ENCODE measurements at regions not wholly inside any gene's neighbourhood (a gene's known extent, or its start where the extent isn't known, plus 50 kb on each side); places are given as distances from the start of the nearest gene placed in this dataset.

DNA sequence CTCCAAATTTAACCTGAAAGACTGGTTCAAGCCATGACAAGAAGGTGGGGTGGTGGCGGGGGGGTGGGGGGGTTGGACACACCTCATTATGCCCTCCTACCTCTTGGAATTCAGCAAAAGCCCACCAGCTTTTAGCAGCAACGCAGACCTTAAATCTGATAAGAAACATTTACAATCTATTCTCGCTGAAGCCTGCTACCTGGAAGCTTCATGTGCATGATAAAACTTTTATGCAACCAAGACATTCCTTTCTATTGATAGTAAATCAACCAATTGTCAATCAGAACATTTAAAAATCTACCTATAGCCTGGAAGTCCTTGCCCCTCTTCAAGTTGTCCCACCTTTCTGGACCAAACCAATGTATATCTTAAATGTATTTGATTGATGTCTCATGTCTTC lies 113.6 kb upstream of the FAM98A start:
- DNase-seq: no peak
- no peak for FAIRE-seq
- H3K4me3 ChIP-seq: no peak overlapping the region
- no peaks in the 10 kb centered on the region for H3K36me3 ChIP-seq
- no peak overlapping the region for H3K27ac ChIP-seq
- intact Hi-C loops (cut with DNase I): no loop called here
- H3K27me3 ChIP-seq: no peaks in the 10 kb centered on the region
- 63 to 74% methylated on average over 3 of the region's 3 CpGs for WGBS, 2 donors
- H3K4me1 ChIP-seq: no peaks in the 10 kb centered on the region
- TF ChIP-seq, protein P1, sequence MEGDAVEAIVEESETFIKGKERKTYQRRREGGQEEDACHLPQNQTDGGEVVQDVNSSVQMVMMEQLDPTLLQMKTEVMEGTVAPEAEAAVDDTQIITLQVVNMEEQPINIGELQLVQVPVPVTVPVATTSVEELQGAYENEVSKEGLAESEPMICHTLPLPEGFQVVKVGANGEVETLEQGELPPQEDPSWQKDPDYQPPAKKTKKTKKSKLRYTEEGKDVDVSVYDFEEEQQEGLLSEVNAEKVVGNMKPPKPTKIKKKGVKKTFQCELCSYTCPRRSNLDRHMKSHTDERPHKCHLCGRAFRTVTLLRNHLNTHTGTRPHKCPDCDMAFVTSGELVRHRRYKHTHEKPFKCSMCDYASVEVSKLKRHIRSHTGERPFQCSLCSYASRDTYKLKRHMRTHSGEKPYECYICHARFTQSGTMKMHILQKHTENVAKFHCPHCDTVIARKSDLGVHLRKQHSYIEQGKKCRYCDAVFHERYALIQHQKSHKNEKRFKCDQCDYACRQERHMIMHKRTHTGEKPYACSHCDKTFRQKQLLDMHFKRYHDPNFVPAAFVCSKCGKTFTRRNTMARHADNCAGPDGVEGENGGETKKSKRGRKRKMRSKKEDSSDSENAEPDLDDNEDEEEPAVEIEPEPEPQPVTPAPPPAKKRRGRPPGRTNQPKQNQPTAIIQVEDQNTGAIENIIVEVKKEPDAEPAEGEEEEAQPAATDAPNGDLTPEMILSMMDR (IDR thresholded peaks at IDR 0.05): no peak
- no peaks in the 10 kb centered on the region for H3K9me3 ChIP-seq
- ATAC-seq: no peak

DNA sequence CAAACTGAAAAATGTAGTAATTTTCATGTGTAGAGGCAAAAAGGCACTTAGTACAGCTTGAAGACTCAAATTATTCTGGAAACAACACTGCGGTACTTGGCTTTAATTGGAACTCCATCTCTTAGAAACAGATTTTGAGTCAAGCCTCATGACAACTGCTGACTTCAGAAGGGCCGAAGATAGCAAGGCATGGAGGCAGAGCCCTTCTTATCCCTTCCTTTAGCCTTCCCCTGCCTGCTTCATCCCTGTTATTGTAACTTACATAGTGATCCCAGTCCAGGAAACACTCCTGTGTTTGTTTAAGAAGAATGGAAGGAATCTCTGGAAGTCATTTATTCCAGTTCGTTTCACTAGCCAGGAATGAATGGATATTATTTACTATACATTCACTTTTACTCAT lies 110.9 kb upstream of the FAM98A start:
- no peak for DNase-seq
- 72 to 78% methylated on average over 3 of the region's 3 CpGs for WGBS, 2 donors
- no peaks in the 10 kb centered on the region for H3K4me1 ChIP-seq
- no peak overlapping the region for H3K27ac ChIP-seq
- TF ChIP-seq, protein P1 (IDR thresholded peaks at IDR 0.05): no peak
- no peak overlapping the region for H3K4me3 ChIP-seq
- intact Hi-C loops (cut with DNase I): no loop called here
- H3K27me3 ChIP-seq: no peaks in the 10 kb centered on the region
- no peak for FAIRE-seq
- no peaks in the 10 kb centered on the region for H3K36me3 ChIP-seq
- ATAC-seq: no peak
- no peaks in the 10 kb centered on the region for H3K9me3 ChIP-seq

DNA sequence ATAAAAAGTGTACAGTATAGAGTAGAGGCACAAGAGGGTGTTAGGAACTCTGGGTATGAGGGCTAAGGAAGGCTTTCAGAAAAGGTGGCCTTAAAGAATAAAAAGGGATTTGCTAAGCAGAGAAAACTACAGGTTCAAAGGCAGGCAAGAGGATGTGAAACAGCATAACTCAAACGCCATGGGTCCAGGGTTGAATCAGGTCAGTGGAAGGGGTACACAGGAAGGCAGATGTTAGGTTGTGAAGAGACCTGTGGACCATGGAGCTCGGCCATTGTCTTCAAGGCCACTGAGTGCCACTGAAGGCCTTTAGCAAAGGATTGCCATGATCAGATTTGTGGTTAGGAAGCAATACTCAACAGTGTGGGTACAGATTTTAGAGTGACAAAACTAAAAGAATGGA lies 108.2 kb upstream of the FAM98A start:
- no peaks in the 10 kb centered on the region for H3K36me3 ChIP-seq
- H3K27ac ChIP-seq: no peak overlapping the region
- TF ChIP-seq, protein P1 (IDR thresholded peaks at IDR 0.05): no peak
- no peak for FAIRE-seq
- WGBS, 2 donors: 60 to 73% methylated on average over 2 of the region's 2 CpGs
- intact Hi-C loops (cut with DNase I): no loop called here
- no peaks in the 10 kb centered on the region for H3K4me1 ChIP-seq
- DNase-seq: no peak
- H3K27me3 ChIP-seq: no peaks in the 10 kb centered on the region
- no peaks in the 10 kb centered on the region for H3K9me3 ChIP-seq
- no peak for ATAC-seq
- H3K4me3 ChIP-seq: no peak overlapping the region

DNA sequence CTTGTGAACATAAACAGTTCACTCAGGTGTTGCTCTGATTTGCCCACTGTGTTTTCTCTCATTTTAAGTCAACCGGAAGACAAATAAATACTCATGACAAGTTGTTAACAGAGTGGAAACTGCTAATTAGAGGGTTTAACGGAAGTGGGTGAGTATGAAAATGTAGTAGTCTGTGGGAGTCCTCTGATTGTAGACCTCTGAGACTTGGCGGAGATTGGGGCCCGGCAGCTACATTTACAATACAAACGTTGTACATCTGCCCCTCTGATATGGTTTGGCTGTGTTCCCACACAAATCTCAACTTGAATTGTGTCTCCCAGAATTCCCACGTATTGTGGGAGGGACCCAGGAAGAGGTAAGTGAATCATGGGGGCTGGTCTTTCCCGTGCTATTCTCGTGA lies 107.3 kb upstream of the FAM98A start:
- no peak for DNase-seq
- Histone ChIP-seq H3K4me1 (no peaks in the 10 kb centered on the region), H3K9me3 (no peaks in the 10 kb centered on the region), H3K27me3 (no peaks in the 10 kb centered on the region), H3K4me3 (no peak overlapping the region), H3K27ac (no peak overlapping the region), H3K36me3 (no peaks in the 10 kb centered on the region)
- intact Hi-C loops (cut with DNase I): no loop called here
- FAIRE-seq: no peak
- TF ChIP-seq, protein P1 (IDR thresholded peaks at IDR 0.05): no peak
- no peak for ATAC-seq
- 58 to 63% methylated on average over 8 of the region's 8 CpGs for WGBS, 2 donors

DNA sequence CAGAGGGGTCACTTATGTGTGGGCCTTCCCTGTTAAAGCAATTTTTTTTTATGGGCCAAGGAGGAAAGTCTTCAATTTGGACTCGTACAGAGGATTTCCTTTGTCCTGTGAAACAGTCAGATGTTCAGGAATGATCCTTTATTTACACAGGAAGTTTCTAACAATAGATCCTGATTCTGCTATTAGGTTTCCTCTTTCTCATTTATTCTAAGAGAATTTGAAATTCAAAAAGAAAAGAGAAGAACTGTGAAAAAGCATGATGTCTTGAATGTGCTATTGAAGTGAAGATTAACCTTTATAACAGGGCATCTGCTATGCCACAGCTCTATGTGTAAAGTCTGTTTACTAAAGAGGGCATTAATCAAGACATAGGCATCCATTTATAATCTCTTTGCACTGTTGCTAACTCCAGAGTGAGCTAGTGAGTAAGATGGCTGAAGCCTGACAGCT lies 105.3 kb upstream of the FAM98A start:
- intact Hi-C loops (cut with DNase I): no loop called here
- TF ChIP-seq, protein P1 (IDR thresholded peaks at IDR 0.05): no peak
- H3K27ac ChIP-seq: no peak overlapping the region
- ATAC-seq (no peak), FAIRE-seq (no peak), DNase-seq (no peak)
- no peaks in the 10 kb centered on the region for H3K9me3 ChIP-seq
- WGBS, 2 donors: 21 to 26% methylated on average over 1 of the region's 1 CpG
- no peaks in the 10 kb centered on the region for H3K4me1 ChIP-seq
- no peaks in the 10 kb centered on the region for H3K27me3 ChIP-seq
- no peak overlapping the region for H3K4me3 ChIP-seq
- H3K36me3 ChIP-seq: no peaks in the 10 kb centered on the region
